GM21526 (cell line): ENCODE measurements at regions not wholly inside any gene's neighbourhood (a gene's known extent, or its start where the extent isn't known, plus 50 kb on each side); places are given as distances from the start of the nearest gene placed in this dataset.

Experiments used
- ATAC-seq: cut with Tn5 transposase; IDR thresholded peaks from one replicate; pipeline ENCODE4 v1.9.1; 2021; ENCODE audit warnings: moderate library complexity; ENCODE audit not compliant: unreplicated experiment, low FRiP score

DNA sequence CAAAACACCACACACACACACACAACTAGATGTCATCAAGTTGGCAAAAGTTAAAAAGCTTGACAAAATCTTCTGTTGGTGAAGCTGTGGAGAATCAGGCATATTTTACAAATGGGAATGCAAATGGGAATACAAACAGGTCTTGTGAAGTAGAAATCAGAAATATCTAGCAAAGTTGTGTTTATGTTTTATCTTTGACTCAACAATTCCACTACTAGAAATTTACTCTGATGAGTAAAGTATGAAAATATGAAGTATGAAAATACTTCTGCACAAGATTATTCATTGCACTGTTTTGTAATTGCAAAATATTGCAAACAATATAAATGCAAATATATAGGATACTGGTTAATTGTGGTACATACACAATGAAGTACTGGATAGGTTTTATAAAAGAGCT is 1166.0 kb upstream of the GJE1 start:
- ATAC-seq = no peak

DNA sequence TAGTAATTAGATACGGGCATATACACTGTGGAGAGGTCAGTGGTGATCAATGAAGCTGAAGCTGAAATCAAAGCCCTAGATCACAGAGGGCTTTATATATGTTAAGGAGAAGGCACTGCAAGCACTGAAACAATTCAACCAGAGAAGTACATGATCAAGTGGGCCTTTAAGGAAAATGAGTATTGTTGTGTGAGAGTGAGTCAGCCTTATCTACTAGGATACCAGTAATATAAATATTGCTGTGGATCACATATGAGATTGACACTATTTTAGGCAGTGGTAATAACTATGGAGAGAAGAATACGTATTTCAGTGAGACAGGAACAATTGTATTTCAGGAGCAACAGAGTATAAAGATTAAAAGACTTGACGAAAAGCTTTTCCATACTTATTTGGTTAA is 1172.2 kb upstream of the GJE1 start:
- ATAC-seq = no peak

DNA sequence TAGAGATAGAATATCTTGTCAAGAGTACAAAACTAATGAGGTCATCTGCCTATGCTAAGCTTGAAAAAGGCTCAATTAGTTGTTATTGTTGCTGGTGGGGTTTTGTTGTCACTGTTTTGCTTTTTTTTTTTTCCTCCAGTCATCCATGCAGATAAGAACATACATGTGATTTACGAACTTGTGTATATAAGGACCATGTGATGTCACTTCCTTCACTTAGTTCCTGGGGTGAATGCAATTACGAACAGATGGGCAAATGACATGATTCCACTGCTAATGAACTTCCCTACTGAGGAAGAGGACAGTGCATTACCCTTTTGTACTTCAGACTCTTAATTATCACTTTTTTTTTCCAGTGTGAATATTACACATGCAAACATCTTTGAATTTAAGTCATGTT is 1175.3 kb upstream of the GJE1 start:
- no peak for ATAC-seq

DNA sequence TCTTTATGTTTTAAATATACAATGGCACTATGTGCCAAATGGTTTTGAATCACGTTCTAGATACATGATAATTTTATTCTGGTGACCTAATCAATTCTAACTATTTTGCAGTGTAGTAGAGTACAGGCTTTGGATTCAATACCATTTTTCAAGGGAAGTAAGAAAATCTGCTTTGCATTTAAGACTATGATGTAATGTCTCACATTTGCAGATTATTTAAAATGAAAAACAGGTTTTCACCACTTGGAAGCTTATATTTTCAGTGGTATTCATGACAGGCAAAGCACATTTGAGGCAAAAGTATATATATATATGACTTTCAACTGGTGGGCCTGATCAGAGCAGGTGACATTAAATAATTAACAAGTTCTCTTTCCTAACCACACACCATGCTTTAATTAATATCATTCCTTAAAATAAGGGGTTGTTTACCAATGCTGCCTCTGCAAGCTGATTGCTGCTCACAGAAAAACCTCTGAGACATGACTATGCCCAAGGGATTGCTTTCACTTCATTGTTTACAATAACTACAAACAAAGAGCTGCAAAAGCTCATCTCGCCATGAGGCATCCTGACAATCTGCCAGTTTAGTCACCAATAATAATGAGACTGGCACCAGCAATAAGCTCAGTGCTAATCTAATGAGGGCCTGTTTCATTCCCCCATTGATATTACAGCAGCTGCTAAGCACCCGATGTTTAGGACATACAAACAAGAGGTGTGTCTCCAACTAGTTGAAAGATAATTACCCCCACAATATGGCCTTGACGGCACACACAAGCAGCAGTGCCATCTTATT is 1176.0 kb upstream of the GJE1 start:
- no peak for ATAC-seq

DNA sequence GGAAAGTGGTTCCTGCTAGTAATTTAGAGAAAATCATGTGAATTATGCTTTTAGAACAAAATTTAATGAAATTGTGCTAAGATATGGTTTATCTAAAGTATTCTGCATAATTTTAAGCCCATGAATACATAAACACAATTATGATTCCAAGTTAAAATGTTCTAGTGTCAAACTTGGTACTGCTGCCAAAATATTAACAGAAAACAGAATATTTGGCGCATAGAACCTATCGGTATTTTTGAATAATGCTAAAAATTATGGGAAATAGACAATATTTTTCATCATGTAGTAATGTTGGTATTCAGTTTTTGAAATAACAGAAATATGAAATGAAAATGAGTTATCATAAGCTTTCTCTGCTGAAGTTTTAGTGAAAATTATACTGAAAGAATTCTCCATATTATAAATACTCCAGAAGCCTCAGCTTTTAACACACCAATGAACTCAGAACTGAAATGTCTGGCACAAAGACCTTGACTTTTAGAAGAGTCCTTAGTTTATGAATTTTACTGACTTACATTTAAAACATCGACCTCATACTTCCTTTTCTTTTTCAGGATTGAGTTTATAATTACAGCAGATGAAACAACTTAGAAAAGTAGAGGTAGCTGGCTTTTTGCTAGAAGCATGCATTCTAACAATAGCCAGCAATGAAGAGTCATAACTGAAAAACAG is 1192.3 kb upstream of the GJE1 start:
- no peak for ATAC-seq

DNA sequence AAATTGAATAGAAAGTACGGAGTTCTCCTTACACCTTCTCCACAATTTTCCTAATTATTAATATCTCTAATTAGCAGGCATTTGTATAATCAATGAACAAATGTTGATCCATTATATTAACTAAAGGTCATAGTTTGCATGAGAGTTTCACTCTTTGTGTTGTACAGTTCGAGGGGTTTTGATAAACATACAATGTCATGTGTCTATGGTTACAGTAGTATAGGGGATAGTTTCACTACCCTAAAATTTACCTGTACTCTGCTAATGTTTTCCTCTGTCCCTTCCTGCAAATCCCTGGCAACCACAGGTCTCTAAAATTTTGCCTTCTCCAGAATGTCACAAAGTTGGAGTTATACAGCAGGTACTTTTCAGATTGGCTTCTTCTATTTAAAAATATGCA is 1199.8 kb upstream of the GJE1 start:
- no peak for ATAC-seq

DNA sequence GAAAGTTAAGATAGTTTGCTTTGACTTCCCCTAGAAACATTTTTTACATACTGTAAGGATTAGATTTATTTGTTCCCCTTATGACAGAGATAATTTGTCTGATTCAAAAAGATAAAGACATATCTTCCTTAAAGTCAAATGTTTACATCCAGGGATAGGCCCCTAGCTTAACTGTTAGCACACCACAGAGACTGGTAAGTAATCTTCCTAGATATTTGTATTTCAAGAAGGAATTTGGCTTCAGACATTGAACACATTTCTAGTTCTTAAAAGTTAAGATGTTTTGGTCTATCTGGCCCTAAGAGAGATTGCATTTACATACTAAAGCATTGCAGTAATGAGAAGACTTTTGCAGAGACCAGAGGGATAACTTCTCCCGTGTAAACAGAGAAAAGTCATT is 1201.1 kb upstream of the GJE1 start:
- ATAC-seq = no peak

DNA sequence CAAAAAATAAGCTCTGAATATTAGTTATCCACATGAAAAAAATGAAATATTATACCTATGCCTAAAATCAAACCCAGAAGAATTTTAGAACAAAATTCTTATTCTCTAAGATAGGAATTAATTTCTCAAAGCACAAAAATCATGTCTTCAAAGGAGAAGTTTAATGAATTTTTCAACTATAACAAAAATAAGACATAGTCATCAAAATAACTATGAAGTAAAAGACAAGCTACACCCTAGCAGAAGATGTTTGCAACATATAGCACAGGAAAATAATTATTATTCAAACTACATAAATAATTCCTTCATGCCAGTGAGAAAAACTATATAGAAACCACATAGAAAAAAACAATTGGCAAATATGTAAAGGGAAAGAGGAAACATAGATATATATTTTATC is 1203.6 kb upstream of the GJE1 start:
- ATAC-seq = no peak

DNA sequence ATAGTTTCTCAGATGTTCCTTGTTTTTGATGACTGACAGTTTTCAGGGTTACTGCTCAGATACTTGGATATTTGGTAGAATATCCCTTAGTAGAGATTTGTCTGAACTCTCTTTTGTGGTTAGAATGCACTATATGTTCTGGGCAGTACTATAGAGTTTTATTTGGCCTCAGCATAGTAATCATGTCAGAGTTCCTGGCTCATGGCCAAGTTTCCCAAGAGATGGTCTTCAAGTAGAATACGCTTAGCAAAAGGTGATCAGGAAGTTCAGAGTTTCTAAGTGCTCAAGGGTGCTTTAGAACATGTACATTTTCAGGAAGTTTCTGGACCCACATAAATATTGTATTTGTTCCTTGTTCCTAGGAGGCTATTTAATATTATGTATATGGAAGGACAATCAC is 1209.7 kb upstream of the GJE1 start:
- no peak for ATAC-seq

DNA sequence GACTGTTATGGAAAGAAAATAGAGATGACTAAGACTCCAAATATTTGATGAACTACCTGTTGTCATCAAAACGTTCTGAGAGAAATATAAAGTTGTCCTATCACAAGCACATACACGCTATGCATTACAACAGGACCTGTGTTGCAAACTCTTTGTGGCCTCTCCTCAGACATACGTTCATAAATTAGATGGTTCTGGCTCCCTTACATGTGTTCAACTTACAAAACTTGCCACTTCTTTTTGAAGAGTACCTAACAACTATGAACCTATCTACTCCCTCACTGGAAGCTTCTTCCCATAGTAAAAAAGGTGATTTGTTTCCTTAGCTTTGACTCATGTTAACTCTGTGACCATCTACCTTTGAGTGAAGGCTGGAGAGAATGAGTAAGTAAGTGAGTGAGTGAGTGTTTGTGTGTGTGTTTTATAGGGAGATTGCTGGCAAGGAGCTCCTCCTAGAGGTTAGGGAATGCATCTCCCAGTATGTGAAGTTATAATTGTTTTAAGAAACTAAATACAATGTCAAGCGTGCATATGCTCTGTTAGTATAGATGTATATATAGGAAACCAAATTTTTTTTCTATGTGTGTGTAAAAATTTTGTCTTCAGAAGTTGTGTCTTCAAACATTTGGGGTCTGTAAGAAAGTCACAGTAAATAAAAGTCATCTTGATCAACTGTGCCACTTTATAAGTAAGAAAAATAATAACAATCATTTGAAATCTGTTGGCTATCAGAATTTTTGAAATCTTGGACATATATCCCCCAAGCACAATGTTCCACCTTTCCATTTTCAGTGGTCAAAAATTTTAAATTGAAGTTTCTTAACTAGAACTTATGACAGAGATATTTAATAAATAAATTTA is 1211.1 kb upstream of the GJE1 start:
- peak; percentile 76 for ATAC-seq

DNA sequence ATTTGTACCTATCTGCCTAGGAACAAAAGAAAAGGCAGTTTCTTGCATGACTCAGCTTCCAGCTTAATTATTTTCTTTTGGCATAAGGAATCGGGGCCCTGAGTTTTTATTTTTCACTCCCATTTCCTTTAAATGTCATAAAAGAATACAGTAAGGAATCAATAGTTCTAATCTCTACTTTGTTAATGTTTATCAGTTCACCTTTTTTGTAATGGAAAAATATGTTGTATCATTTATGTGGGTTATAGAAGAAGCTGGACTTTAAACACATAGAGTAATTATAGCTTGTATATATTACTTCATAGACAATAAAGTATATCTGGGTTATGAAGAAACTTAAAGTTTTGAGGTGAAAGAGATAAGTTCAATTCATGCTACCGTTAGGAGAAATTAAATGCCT is 1214.8 kb upstream of the GJE1 start:
- no peak for ATAC-seq

DNA sequence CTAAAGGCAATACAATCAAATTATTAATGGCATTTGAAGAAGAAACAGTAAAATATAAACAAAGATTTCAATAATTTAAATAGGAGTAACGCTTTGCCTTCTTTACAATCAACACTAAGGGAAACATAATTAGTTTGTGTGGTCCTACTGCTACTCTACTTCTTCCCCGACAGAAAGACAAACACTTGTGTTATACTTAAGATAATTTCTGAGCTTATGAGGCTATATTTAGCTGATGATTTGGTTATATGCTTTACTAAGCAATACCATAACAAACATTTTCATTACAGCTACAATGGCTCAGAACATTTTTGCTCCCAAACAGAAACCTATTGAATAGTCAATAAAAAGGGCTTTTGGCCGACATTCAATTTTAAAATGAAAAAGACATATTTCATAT is 1217.2 kb upstream of the GJE1 start:
- no peak for ATAC-seq

DNA sequence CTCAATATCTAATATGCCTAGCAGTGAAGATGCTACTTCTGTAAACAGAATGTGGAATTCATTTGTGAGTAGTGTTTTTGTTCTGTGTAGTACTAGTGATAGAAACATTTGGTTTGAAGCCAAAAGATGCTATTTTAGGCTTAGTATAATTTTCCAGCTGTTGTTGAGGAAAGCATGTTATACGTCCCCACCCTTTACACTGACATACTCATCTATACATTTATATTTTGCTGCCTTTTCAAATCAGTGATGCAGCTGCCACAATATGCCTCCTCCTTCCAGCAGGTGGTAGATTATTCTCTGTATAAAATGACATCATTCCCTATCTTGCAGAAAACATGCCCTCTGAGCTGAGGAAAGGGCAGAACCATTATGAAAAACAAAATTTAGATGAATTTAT is 1217.6 kb upstream of the GJE1 start:
- no peak for ATAC-seq

DNA sequence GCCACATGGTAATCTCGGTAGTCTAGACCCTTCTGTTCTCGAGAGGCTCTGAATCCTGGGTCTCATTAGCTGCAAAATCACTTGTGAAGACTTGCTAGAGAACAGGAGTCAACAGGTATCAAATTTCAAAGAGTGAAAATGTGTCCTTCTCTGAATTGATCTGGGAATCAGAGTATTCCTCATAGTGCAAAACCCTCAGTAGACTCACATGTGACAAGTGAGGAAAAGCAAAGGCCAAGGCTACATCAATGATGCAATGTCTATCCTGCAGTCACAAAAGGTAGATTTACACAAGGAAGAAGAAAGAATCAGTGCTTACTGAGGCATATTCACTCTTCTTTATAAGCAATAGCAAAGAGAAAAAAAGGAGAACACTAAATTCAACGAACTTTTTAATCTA is 1220.0 kb upstream of the GJE1 start:
- ATAC-seq = no peak

DNA sequence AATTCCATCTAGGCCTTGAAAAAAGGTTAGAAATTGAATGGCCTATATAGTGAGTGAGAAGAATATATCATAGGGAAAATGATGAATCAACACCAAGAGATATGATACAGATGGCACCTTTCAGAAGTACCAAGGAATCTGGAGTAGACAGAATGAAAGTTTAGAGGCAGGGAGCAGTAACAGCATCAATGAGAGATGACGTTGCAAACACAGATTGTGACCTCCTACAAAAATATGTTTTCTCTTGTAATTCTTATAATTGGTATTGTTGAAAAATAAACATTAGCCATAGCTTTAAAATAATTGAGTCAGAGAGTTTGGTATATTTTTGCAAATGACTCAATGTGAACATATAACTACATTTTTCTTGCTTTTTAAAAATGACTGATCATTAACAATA is 1223.1 kb upstream of the GJE1 start:
- ATAC-seq = no peak

DNA sequence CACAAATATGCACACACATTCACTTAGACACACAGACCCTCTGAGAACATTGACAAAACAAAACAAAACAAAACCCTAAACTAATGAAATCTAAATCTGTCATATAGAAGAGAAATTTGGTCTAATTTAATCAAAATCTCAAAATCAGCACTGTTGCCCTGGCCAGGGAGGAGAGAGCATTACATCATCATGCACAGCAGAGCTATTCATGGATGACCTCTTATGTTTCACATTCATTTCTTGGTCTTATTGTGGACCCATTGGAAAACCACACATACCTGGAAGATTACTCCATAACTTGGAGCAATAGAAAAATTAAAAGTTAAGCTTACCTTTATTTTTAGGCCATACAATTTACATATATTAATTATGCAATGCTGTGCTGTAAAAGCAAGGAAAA is 1223.6 kb upstream of the GJE1 start:
- ATAC-seq = no peak

DNA sequence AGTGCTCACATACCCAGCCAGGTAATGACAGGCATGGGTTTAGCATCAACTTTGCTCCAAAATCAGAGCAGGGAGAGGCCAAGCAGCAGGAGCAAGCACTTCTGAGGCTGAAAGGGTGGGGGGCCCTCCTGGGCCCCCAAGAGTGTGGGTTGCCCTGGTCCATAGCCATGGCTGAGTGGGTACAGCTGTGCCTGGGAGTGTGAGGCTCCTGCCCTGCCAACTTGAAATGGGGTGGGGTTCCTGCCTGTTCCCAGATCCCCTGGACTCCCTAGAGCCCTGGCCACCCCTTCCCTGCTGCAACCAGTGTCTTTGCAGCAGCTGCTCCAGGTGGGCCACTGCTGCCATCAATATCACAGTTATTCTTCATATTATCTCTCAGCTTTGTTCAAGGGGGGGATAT is 1224.2 kb upstream of the GJE1 start:
- no peak for ATAC-seq

DNA sequence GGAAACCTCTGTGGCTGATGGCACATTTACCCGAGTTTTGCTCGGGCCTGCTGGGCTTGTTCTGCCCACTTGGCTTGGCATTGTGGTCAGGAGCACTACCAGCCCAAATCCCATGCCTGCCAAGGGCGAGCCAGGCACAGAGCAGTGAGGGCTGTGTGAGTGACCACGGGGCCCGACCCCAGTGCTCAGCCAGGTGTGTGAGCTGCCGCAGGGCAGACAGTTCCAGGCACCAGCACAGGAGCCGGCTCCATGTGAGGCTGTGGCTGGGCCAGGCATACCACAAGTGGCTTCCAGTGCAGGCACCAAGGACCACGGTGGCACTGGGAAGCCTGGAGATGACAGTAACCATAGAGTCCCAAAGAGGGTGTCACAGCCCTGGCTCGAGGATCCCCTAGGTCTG is 1225.5 kb upstream of the GJE1 start:
- no peak for ATAC-seq

DNA sequence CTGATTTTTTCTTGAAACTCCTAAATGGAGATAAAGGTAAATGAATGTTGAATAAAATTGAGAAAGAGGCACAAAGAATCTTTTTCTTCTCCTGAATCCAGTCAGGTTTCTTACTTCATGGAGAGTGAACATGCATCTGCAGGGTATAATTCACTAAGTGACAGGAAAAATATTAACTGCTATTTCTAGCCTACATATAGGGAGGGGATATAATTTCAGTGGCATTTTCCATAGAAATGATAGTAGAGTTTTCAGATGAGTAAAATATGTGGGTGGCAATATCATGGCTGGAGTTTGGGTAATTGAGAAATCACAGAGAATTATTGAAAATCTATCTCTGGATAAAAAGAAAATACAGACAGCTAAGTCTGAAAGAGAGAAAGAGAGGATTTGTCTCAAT is 1227.0 kb upstream of the GJE1 start:
- no peak for ATAC-seq

DNA sequence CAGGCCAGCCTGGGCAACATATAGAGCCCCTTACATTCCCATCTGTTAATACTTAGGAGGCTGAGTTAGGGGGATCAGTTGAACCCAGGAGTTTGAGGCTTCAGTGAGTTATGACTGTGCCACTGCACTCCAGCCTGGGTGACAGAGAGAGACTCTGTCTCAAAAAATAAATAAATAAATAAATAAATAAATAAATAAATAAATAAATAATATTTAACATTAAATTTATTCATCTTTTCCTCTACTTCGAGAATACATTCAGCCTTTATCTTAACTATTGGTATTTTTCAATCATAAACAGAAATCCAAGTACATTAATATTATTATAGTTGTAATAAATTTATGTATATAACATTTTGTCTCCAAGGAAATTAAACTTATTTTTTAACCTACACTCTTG is 1227.7 kb upstream of the GJE1 start:
- ATAC-seq = no peak

DNA sequence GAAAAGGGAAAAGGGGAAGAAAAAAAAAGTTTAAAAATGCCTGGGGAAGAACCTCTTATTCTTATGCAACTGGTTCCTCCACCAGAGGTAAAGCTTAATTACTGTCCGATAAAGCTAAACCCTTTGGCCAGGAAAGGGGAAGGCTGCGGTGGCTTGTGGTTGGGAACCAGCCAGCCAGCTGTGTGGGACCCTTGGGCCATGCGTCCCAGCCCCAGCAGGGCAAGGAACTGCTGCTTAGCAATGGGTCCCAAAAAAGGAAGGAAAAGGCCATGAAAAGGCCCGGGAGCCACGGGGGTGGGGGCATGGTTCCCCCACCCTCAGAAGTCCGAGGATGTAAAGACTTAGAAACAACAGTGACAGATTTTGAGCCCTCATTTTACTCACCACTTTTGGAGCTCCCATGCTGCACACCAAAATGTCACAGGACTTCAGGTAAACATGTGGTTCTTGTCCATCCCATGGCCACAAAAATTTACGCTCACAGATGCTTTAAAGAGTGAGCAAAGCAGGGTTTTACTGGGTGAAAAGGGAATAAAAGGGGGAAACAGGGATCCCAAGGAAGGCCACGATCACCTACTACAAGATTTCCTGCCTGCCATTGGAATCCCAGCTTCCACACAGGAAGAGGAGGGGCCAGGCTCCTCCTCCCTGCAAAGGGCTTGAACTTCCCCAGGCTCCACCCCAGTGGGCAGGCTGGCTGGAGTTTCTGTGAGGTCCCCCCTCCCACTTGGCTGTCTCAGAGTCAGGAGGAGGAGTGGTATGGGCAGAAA is 1234.7 kb upstream of the GJE1 start:
- no peak for ATAC-seq
